HepG2 (cell line): ENCODE measurements at regions not wholly inside any gene's neighbourhood (a gene's known extent, or its start where the extent isn't known, plus 50 kb on each side); places are given as distances from the start of the nearest gene placed in this dataset.

Experiments used
- DBP ChIP-seq: sonication (generic); formaldehyde crosslinking; IDR thresholded peaks from 2 replicates; pipeline ENCODE4 v1.4.0; 2020; ENCODE audit warnings: missing genetic modification reagents; ENCODE audit errors: not compliant biosample characterization
- EP300 ChIP-seq, 3 experiments: sonication (generic) in 1 of 3; formaldehyde crosslinking in 1 of 3; IDR thresholded peaks; 2 replicates each; pipeline versions ENCODE4 v1.5.1 to v1.6.1; 2011 to 2020; ENCODE audit warnings: low read depth in 2 of 3, low read length in 2 of 3, borderline replicate concordance in 1 of 3, improper control_type of control experiment in 1 of 3, mild to moderate bottlenecking in 1 of 3, missing genetic modification reagents in 1 of 3, moderate library complexity in 1 of 3
- IRF1 ChIP-seq: sonication (generic); formaldehyde crosslinking; IDR thresholded peaks from 2 replicates; pipeline ENCODE4 v1.4.0; 2020; ENCODE audit warnings: low read depth, mild to moderate bottlenecking, missing genetic modification reagents
- JUN ChIP-seq: sonication (generic); formaldehyde crosslinking; IDR thresholded peaks from 2 replicates; pipeline ENCODE4 v1.4.0; 2020; ENCODE audit warnings: mild to moderate bottlenecking, missing genetic modification reagents
- MIER2 ChIP-seq: IDR thresholded peaks from 2 replicates; pipeline ENCODE4 v1.6.1; 2016; ENCODE audit warnings: missing biosample characterization, missing genetic modification reagents
- PAXIP1 ChIP-seq: sonication (generic); formaldehyde crosslinking; conservative IDR thresholded peaks from 2 replicates; pipeline ENCODE4 v1.4.0; 2020; ENCODE audit warnings: mild to moderate bottlenecking, missing genetic modification reagents, moderate library complexity
- POGZ ChIP-seq: sonication (generic); formaldehyde crosslinking; IDR thresholded peaks from 2 replicates; pipeline ENCODE4 v1.4.0; 2020; ENCODE audit warnings: mild to moderate bottlenecking, missing genetic modification reagents
- PTBP1 ChIP-seq: fragments of 200-400 bp; formaldehyde crosslinking; IDR thresholded peaks from 2 replicates; pipeline ENCODE4 v1.6.1; 2018; ENCODE audit warnings: low read length, low read depth; ENCODE audit not compliant: poor library complexity, severe bottlenecking
- SNRNP70 ChIP-seq: fragments of 200-400 bp; formaldehyde crosslinking; IDR thresholded peaks from 2 replicates; pipeline ENCODE4 v1.6.1; 2017; ENCODE audit warnings: mild to moderate bottlenecking, low read depth, low read length, moderate library complexity
- STAG1 ChIP-seq: sonication (generic); formaldehyde crosslinking; IDR thresholded peaks from 2 replicates; pipeline ENCODE4 v1.4.0; 2020; ENCODE audit warnings: missing genetic modification reagents
- ZBTB26 ChIP-seq: IDR thresholded peaks from 2 replicates; pipeline ENCODE4 v1.6.1; 2016; ENCODE audit warnings: missing compliant biosample characterization, missing genetic modification reagents, borderline replicate concordance
- ZFX ChIP-seq: sonication (generic); formaldehyde crosslinking; IDR thresholded peaks from 2 replicates; pipeline ENCODE4 v1.4.0; 2020; ENCODE audit warnings: mild to moderate bottlenecking, low read depth, missing genetic modification reagents, moderate library complexity
- ZNF12 ChIP-seq: sonication (generic); formaldehyde crosslinking; IDR thresholded peaks from 2 replicates; pipeline ENCODE4 v1.5.0; 2020; ENCODE audit warnings: missing genetic modification reagents
- ZNF253 ChIP-seq: sonication (generic); formaldehyde crosslinking; IDR thresholded peaks from 2 replicates; pipeline ENCODE4 v1.8.0; 2022; ENCODE audit warnings: mild to moderate bottlenecking, missing genetic modification reagents, borderline replicate concordance
- ZNF574 ChIP-seq: sonication (generic); formaldehyde crosslinking; IDR thresholded peaks from 2 replicates; pipeline ENCODE4 v1.4.0; 2020; ENCODE audit warnings: missing genetic modification reagents
- ZNF782 ChIP-seq: sonication (generic); formaldehyde crosslinking; IDR thresholded peaks from 2 replicates; pipeline ENCODE4 v1.4.0; 2020; ENCODE audit warnings: missing genetic modification reagents, mild to moderate bottlenecking, borderline replicate concordance
- ZSCAN31 ChIP-seq: sonication (generic); formaldehyde crosslinking; IDR thresholded peaks from 2 replicates; pipeline ENCODE4 v1.5.0; 2020; ENCODE audit warnings: low read depth, mild to moderate bottlenecking, missing genetic modification reagents

GRCh38 chr1:40919475-40920011 is 57.4 kb upstream of the CITED4 start (continued):
- TF ChIP-seq PAXIP1 (CRISPR knock-in tag): peak; percentile 98
- 0 out of 2 replicates have a peak, but pooled peaks have one; percentile 22 for TF ChIP-seq ZBTB26 (CRISPR knock-in tag)
- TF ChIP-seq STAG1 (CRISPR knock-in tag): peak; percentile 35
- TF ChIP-seq POGZ (CRISPR knock-in tag): peak; percentile 92
- 0 out of 2 replicates have a peak, but pooled peaks have one; percentile 58 for TF ChIP-seq ZSCAN31
- TF ChIP-seq JUN (CRISPR knock-in tag): peak; percentile 58; the same call in 1 of the 2 replicates
- TF ChIP-seq ZNF574 (CRISPR knock-in tag): peak; percentile 77
- no peak for TF ChIP-seq DBP (CRISPR knock-in tag)
- peak; percentile 72; the same call in 1 of the 2 replicates for TF ChIP-seq MIER2 (CRISPR knock-in tag)
- no peak for TF ChIP-seq SNRNP70
- TF ChIP-seq ZNF12: 0 out of 2 replicates have a peak, but pooled peaks have one; percentile 68
- TF ChIP-seq ZFX (CRISPR knock-in tag): peak; percentile 88
- TF ChIP-seq ZNF253: no peak
- peak; percentile 90; the same call in 1 of the 2 replicates for TF ChIP-seq ZNF782
- TF ChIP-seq IRF1 (CRISPR knock-in tag): 0 out of 2 replicates have a peak, but pooled peaks have one; percentile 58
- TF ChIP-seq EP300 (IDR thresholded peaks at IDR 0.05; ENCODE audit: low read depth in 2 of 2, low read length in 2 of 2): peak; percentile 96 to 99
- peak; percentile 96 for TF ChIP-seq EP300 (CRISPR knock-in tag; IDR thresholded peaks at IDR 0.05; ENCODE audit: borderline replicate concordance)
- no peak for TF ChIP-seq PTBP1
